Activated B cell treated with CpG ODN at 0.5 μM for 24 hours (primary cell): ENCODE measurements at regions not wholly inside any gene's neighbourhood (a gene's known extent, or its start where the extent isn't known, plus 50 kb on each side); places are given as distances from the start of the nearest gene placed in this dataset.

Source experiments
- ATAC-seq: fragments of 200-7000 bp; cut with Tn5 transposase; one replicate; pipeline ENCODE4 v1.10.0; 2021; ENCODE audit warnings: low read depth, mild to moderate bottlenecking, moderate library complexity
- CTCF ChIA-PET: fragments of 350-600 bp; sonication (Branson Sonifier 250); formaldehyde crosslinking; loops from one replicate; lab custom pipeline; 2021; ENCODE audit warnings: antibody characterized with exemption; lab: Charles Lee
- POLR2A ChIA-PET: fragments of 350-600 bp; sonication (Branson Sonifier 250); formaldehyde crosslinking; loops from one replicate; lab custom pipeline; 2021; ENCODE audit warnings: antibody characterized with exemption; lab: Charles Lee
- DNase-seq: peaks from one replicate; pipeline ENCODE4 v3.0.0; 2022
- H3K27ac Mint-ChIP-seq: one replicate; pipeline ENCODE4 v1.8.0; 2020; ENCODE audit warnings: mixed read lengths
- H3K27me3 Mint-ChIP-seq: one replicate; pipeline ENCODE4 v1.8.0; 2021; ENCODE audit warnings: mixed read lengths
- H3K36me3 Mint-ChIP-seq: one replicate; pipeline ENCODE4 v1.8.0; 2021; ENCODE audit warnings: low read depth, mixed read lengths
- H3K4me1 Mint-ChIP-seq: one replicate; pipeline ENCODE4 v1.8.0; 2021; ENCODE audit warnings: mixed read lengths
- H3K4me3 Mint-ChIP-seq: one replicate; pipeline ENCODE4 v1.8.0; 2020; ENCODE audit warnings: mild to moderate bottlenecking, mixed read lengths
- H3K9me3 Mint-ChIP-seq: one replicate; pipeline ENCODE4 v1.8.0; 2020; ENCODE audit warnings: mixed read lengths
- CTCF ChIP-seq: fragments of 200-600 bp; IDR thresholded peaks from one replicate; pipeline ENCODE4 v1.8.0; 2022; ENCODE audit warnings: antibody characterized with exemption, mild to moderate bottlenecking
- intact Hi-C: fragments of 100-400 bp; cut with micrococcal nuclease; formaldehyde crosslinking; loops from one replicate; pipeline ENCODE4 v1.15.1; 2024

GRCh38 chr16:5571446-5571845 is 473.9 kb upstream of the EEF2KMT start:
- TF ChIP-seq CTCF: no peak
- ChIA-PET POLR2A (no interaction called here), CTCF (no interaction called here)
- no peaks in the 10 kb centered on the region for H3K27me3 Mint-ChIP-seq
- no peak overlapping the region for H3K4me3 Mint-ChIP-seq
- DNase-seq (no peak), ATAC-seq (no peak)
- H3K27ac Mint-ChIP-seq: no peak overlapping the region
- H3K9me3 Mint-ChIP-seq: peaks cover 4% of the 10 kb centered on the region
- intact Hi-C loops: no loop called here
- no peaks in the 10 kb centered on the region for H3K36me3 Mint-ChIP-seq
- H3K4me1 Mint-ChIP-seq: no peaks in the 10 kb centered on the region

GRCh38 chr16:5561800-5562199 is 464.2 kb upstream of the EEF2KMT start:
- H3K4me3 Mint-ChIP-seq: no peak overlapping the region
- no peak for TF ChIP-seq CTCF
- CTCF ChIA-PET: no interaction called here
- H3K27me3 Mint-ChIP-seq: no peaks in the 10 kb centered on the region
- POLR2A ChIA-PET: interaction anchor here (0.6 kb wide), 1 partner anchor 1488 kb away, joined by 3 read pairs; no protein-coding TSS in a partner anchor
- H3K27ac Mint-ChIP-seq: no peak overlapping the region
- ATAC-seq (no peak), DNase-seq (no peak)
- no peaks in the 10 kb centered on the region for H3K4me1 Mint-ChIP-seq
- peaks cover 11% of the 10 kb centered on the region for H3K9me3 Mint-ChIP-seq
- intact Hi-C loops: no loop called here
- no peaks in the 10 kb centered on the region for H3K36me3 Mint-ChIP-seq

- H3K27ac Mint-ChIP-seq: no peak overlapping the region
- peaks cover 11% of the 10 kb centered on the region for H3K9me3 Mint-ChIP-seq
- intact Hi-C loops: no loop called here
- H3K4me3 Mint-ChIP-seq: no peak overlapping the region
- H3K36me3 Mint-ChIP-seq: no peaks in the 10 kb centered on the region
- no peaks in the 10 kb centered on the region for H3K27me3 Mint-ChIP-seq
- TF ChIP-seq CTCF: no peak
- H3K4me1 Mint-ChIP-seq: no peaks in the 10 kb centered on the region
- DNase-seq (no peak), ATAC-seq (no peak)
- CTCF ChIA-PET: no interaction called here
- POLR2A ChIA-PET: no interaction called here
Measured at GRCh38 chr16:5560084-5560483, 462.5 kb upstream of the EEF2KMT start.

GRCh38 chr16:5557966-5558365 is 460.4 kb upstream of the EEF2KMT start:
- no peaks in the 10 kb centered on the region for H3K27me3 Mint-ChIP-seq
- TF ChIP-seq CTCF: no peak
- ChIA-PET POLR2A (no interaction called here), CTCF (no interaction called here)
- ATAC-seq: no peak
- no peaks in the 10 kb centered on the region for H3K36me3 Mint-ChIP-seq
- DNase-seq: no peak
- H3K4me3 Mint-ChIP-seq: no peak overlapping the region
- intact Hi-C loops: no loop called here
- no peaks in the 10 kb centered on the region for H3K4me1 Mint-ChIP-seq
- peaks cover 9% of the 10 kb centered on the region for H3K9me3 Mint-ChIP-seq
- no peak overlapping the region for H3K27ac Mint-ChIP-seq

- TF ChIP-seq CTCF: no peak
- DNase-seq: no peak
- ATAC-seq: no peak
- Mint-ChIP-seq H3K4me3 (no peak overlapping the region), H3K4me1 (no peaks in the 10 kb centered on the region), H3K9me3 (peaks cover 12% of the 10 kb centered on the region), H3K27ac (no peak overlapping the region), H3K36me3 (no peaks in the 10 kb centered on the region), H3K27me3 (no peaks in the 10 kb centered on the region)
- ChIA-PET POLR2A (no interaction called here), CTCF (no interaction called here)
- intact Hi-C loops: no loop called here
Measured at GRCh38 chr16:5557448-5557847, 459.9 kb upstream of the EEF2KMT start.
